Heart right ventricle (tissue), 16 donors: ENCODE measurements at regions not wholly inside any gene's neighbourhood (a gene's known extent, or its start where the extent isn't known, plus 50 kb on each side); places are given as distances from the start of the nearest gene placed in this dataset.

Experiments
- ATAC-seq, 8 donors: fragments of 200-7000 bp; cut with Tn5 transposase; one replicate each; pipeline ENCODE4 v1.9.1; 2020; ENCODE audit warnings: mild to moderate bottlenecking in 8 of 8, moderate library complexity in 8 of 8, moderate number of reproducible peaks in 1 of 8
- DNase-seq, 2 donors: peaks; one replicate each; pipeline ENCODE4 v3.0.0-alpha.2; 2020
- H3K27ac ChIP-seq, 10 donors: fragments of 200-600 bp; sonication (generic) in 2 of 10; one replicate each; pipeline versions ENCODE4 v1.5.0 to v1.8.0; 2020 to 2022; ENCODE audit warnings: mild to moderate bottlenecking in 3 of 10
- H3K27me3 ChIP-seq, 7 donors: fragments of 200-600 bp; one replicate each; pipeline ENCODE4 v1.8.0; 2021 to 2022; ENCODE audit warnings: mild to moderate bottlenecking in 2 of 7
- H3K36me3 ChIP-seq, 9 donors: fragments of 200-600 bp; sonication (generic) in 1 of 9; one replicate each; pipeline versions ENCODE4 v1.5.0 to v1.8.0; 2020 to 2022; ENCODE audit warnings: mild to moderate bottlenecking in 2 of 9
- H3K4me1 ChIP-seq, 9 donors: fragments of 200-600 bp; sonication (generic) in 1 of 9; one replicate each; pipeline versions ENCODE4 v1.5.0 to v1.8.0; 2020 to 2022; ENCODE audit warnings: mild to moderate bottlenecking in 4 of 9
- H3K4me3 ChIP-seq, 10 donors: fragments of 200-600 bp; sonication (generic) in 2 of 10; one replicate each; pipeline versions ENCODE4 v1.5.0 to v1.8.0; 2020 to 2022; ENCODE audit warnings: mild to moderate bottlenecking in 7 of 10, moderate library complexity in 2 of 10
- H3K9me3 ChIP-seq, 11 donors: fragments of 200-600 bp in 10 of 11; sonication (generic) in 2 of 11; one replicate each; pipeline versions ENCODE4 v1.5.0 to v1.8.0; 2013 to 2022; ENCODE audit warnings: mild to moderate bottlenecking in 2 of 11, control low read depth in 1 of 11, moderate library complexity in 1 of 11
- CTCF ChIP-seq, 9 donors: fragments of 200-600 bp; sonication (generic) in 2 of 9; IDR thresholded peaks; one replicate each; pipeline versions ENCODE4 v1.5.0 to v1.8.0; 2021 to 2022; ENCODE audit warnings: antibody characterized with exemption in 9 of 9, mild to moderate bottlenecking in 5 of 9, moderate library complexity in 1 of 9
- WGBS, 2 donors: extraction: QIAGEN DNeasy Blood & Tissue Kit; methylation state at CpG; one replicate each; pipeline ENCODE4 v1.1.7; 2013; ENCODE audit warnings: inconsistent platforms in 1 of 2; 5-methylcytosine and 5-hydroxymethylcytosine counted together
- intact Hi-C, 10 donors: fragments of 100-400 bp; cut with DNase I; formaldehyde crosslinking; loops; one replicate each; pipeline versions ENCODE4 v1.11.1 to v1.14.2; 2022
- donor health status: Arrhythmogenic right ventricular cardiomyopathy.
- donor health status: ischemic (EF 13 %, LVEDD 7.1; RV severe dilation, severe dysfunction).
- donor health status: healthy with polysubstance abuse.
- donor health status: DM: no; HTN: yes; CAD: no.
- donor health status: DM: no; HTN: no; CAD: no.
- donor health status: ischemic (EF 25% LVEDD 6.9; RV normal size, moderate dysfunction).
- donor health status: ischemic (EF 25% LVEDD 5.7; RV mildly dilated, moderate dysfunction).
- donor health status: healthy.
- donor health status: DM: yes; HTN: yes; CAD: no.
- donor health status: Ischemic cardiomyopathy.
- donor health status: ischemic (EF 35%, LVEDD 5.7; RV mildly dilated, moderate dysfunction).
- donor health status: nonischemic (EF 11% LVEDD 7.7; RV severe dilation, severe dysfunction).
- donor health status: DM: yes; HTN: yes; CAD: no.
- donor health status: PGD.
- donor health status: ischemic (EF 29% LVEDD 5.4; RV normal size, mild dysfunction).
- donor health status: nonischemic (EF 23%, LVEDD 6.1; RV moderate dilation, normal function).

GRCh38 chr5:73233461-73234203 is 60.6 kb downstream of the TMEM174 start:
- H3K9me3 ChIP-seq, result no peaks in the 10 kb centered on the region
- intact Hi-C loops, result no loop called here
- H3K4me3 ChIP-seq, result peak overlapping the region; percentile 21 to 52 (median 46)
- 1% methylated on average over 63 to 64 of the region's 64 CpGs for WGBS, 2 donors
- H3K27me3 ChIP-seq, result peaks cover 31 to 100% (median 97%) of the 10 kb centered on the region in 7 donors
- peak in 1 of 9 donors; percentile 16 for TF ChIP-seq CTCF (IDR thresholded peaks at IDR 0.05)
- DNase-seq, result no peak
- peaks cover 6 to 29% (median 21%) of the 10 kb centered on the region in 9 donors for H3K4me1 ChIP-seq
- H3K36me3 ChIP-seq, result no peaks in the 10 kb centered on the region
- ATAC-seq, result peak; percentile 35 to 70 (median 58)
- no peak overlapping the region for H3K27ac ChIP-seq

- peak in 6 of 8 donors; percentile 12 to 53 (median 24) for ATAC-seq
- Histone ChIP-seq H3K4me1 (peaks cover 6 to 29% (median 21%) of the 10 kb centered on the region in 9 donors), H3K4me3 (peak overlapping the region; percentile 21 to 52 (median 46)), H3K9me3 (no peaks in the 10 kb centered on the region), H3K27me3 (peaks cover 31 to 100% (median 97%) of the 10 kb centered on the region in 7 donors), H3K27ac (no peak overlapping the region), H3K36me3 (no peaks in the 10 kb centered on the region)
- intact Hi-C loops, result no loop called here
- no peak for TF ChIP-seq CTCF (IDR thresholded peaks at IDR 0.05)
- WGBS, 2 donors, result 4 to 5% methylated on average over 17 of the region's 17 CpGs
- DNase-seq, result no peak
Measured at GRCh38 chr5:73233053-73233460, 60.1 kb downstream of the TMEM174 start.

GRCh38 chr5:73232266-73233041 is 59.5 kb downstream of the TMEM174 start:
- no peaks in the 10 kb centered on the region for H3K9me3 ChIP-seq
- no peaks in the 10 kb centered on the region for H3K36me3 ChIP-seq
- 9 to 13% methylated on average over 39 of the region's 39 CpGs for WGBS, 2 donors
- H3K4me1 ChIP-seq, result peaks cover 6 to 29% (median 21%) of the 10 kb centered on the region in 9 donors
- H3K4me3 ChIP-seq, result no peak overlapping the region
- H3K27ac ChIP-seq, result no peak overlapping the region
- TF ChIP-seq CTCF (IDR thresholded peaks at IDR 0.05), result no peak
- intact Hi-C loops, result no loop called here
- ATAC-seq (peak in 3 of 8 donors; percentile 21 to 30 (median 24)), DNase-seq (no peak)
- H3K27me3 ChIP-seq, result peaks cover 31 to 100% (median 97%) of the 10 kb centered on the region in 7 donors

- no peak for ATAC-seq
- Histone ChIP-seq H3K4me3 (no peak overlapping the region), H3K27ac (no peak overlapping the region), H3K4me1 (peaks cover 6 to 29% (median 21%) of the 10 kb centered on the region in 9 donors), H3K9me3 (no peaks in the 10 kb centered on the region), H3K36me3 (no peaks in the 10 kb centered on the region), H3K27me3 (peaks cover 31 to 100% (median 100%) of the 10 kb centered on the region in 7 donors)
- 47 to 57% methylated on average over 4 of the region's 4 CpGs for WGBS, 2 donors
- no peak for TF ChIP-seq CTCF (IDR thresholded peaks at IDR 0.05)
- intact Hi-C loops, result no loop called here
- DNase-seq, result no peak
Measured at GRCh38 chr5:73231246-73231778, 58.3 kb downstream of the TMEM174 start.
